ENCODE measurements at regions not wholly inside any gene's neighbourhood (a gene's known extent, or its start where the extent isn't known, plus 50 kb on each side); places are given as distances from the start of the nearest gene placed in this dataset.

DNA sequence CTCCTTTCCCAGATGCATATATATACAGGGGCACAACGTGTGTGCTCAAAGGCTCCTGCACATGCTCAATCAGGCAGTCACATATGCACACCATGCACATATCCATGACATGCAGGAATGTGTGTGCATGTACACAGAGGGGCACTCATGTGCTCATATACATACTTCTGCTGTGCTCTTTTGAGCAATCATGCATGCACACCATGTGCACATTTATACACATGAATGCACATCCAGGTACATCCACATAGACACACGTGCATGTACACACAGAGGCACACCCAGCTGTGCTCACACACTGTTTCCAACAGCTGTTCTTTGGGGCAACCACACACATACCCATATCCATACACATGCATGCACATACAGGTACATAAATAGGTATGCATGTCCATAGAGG is 165.3 kb downstream of the SALL1 start:
- TF ChIP-seq, protein P1, sequence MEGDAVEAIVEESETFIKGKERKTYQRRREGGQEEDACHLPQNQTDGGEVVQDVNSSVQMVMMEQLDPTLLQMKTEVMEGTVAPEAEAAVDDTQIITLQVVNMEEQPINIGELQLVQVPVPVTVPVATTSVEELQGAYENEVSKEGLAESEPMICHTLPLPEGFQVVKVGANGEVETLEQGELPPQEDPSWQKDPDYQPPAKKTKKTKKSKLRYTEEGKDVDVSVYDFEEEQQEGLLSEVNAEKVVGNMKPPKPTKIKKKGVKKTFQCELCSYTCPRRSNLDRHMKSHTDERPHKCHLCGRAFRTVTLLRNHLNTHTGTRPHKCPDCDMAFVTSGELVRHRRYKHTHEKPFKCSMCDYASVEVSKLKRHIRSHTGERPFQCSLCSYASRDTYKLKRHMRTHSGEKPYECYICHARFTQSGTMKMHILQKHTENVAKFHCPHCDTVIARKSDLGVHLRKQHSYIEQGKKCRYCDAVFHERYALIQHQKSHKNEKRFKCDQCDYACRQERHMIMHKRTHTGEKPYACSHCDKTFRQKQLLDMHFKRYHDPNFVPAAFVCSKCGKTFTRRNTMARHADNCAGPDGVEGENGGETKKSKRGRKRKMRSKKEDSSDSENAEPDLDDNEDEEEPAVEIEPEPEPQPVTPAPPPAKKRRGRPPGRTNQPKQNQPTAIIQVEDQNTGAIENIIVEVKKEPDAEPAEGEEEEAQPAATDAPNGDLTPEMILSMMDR (conservative IDR thresholded peaks at IDR 0.05; ENCODE audit: low read depth, low read length) = no peak
- TF ChIP-seq EZH2 (IDR thresholded peaks at IDR 0.05; ENCODE audit: low read length, unreplicated experiment) (no peak), EZH2phosphoT487 (IDR thresholded peaks at IDR 0.05; ENCODE audit: borderline replicate concordance, low read length) (no peak)

Measured in PC-3 (cell line).